C4-2B (cell line): ENCODE measurements at regions not wholly inside any gene's neighbourhood (a gene's known extent, or its start where the extent isn't known, plus 50 kb on each side); places are given as distances from the start of the nearest gene placed in this dataset.

ENCODE experiments used
- CTCF ChIP-seq: fragments of 450-650 bp; conservative IDR thresholded peaks from 2 replicates; pipeline ENCODE4 v1.5.1; 2017; ENCODE audit warnings: mild to moderate bottlenecking
- ZFX ChIP-seq: fragments of 450-650 bp; IDR thresholded peaks from 2 replicates; pipeline ENCODE4 v1.6.1; 2017

GRCh38 chr20:11296221-11296620, 621.5 kb upstream of the BTBD3 start:
- TF ChIP-seq CTCF, result no peak
- TF ChIP-seq ZFX, result no peak
